ENCODE measurements at regions not wholly inside any gene's neighbourhood (a gene's known extent, or its start where the extent isn't known, plus 50 kb on each side); places are given as distances from the start of the nearest gene placed in this dataset.
"Not testable (repeated sequence)": the region's sequence is repeated elsewhere in the genome, so short reads cannot be mapped to it uniquely, and the experiment has no call there.

- no peak for DNase-seq (ENCODE audit: low spot score)
- intact Hi-C loops (cut with DNase I): no loop called here
Measured at GRCh38 chr20:47936612-47937011, 151.3 kb upstream of the SULF2 start.

DNA sequence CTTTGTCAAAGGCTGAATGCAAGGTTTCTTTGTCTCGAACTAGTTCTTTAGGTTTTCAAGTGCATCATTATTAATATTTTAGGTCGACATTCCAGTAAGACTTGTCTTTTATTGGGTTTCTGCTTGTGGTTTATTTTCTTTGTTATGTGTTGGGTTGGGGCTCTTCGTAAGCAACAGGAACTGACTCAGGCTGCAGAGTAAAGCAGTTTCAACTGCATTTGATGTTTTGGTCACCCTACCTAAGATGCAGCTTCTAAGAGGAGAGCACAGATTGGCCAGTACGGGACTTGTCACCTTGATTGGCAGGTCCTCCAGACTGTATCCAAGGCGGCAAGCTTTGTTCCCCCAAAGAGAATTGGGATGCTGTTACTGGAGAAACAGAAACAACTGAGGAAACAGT lies 149.5 kb upstream of the SULF2 start:
- intact Hi-C loops (cut with DNase I): no loop called here
- no peak for DNase-seq (ENCODE audit: low spot score)

DNA sequence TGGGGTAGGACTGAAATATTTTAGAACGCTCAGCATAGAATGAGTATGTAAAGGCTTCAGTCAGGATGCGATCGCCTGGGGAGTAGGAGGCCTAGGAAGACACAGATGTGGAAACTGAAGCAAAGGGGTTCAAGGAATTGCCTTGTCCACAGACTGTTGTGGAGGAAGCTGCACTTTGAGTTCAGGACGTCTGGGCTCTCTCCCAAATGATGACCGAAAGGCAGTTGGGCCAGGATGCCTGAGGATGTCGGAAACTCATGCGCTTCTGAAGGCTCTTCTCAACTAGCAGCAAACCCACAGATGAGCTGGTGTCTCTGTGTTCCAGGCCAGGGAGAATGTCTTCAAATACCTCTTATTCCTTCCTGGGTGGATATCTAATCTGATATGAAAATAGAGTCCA lies 146.2 kb upstream of the SULF2 start:
- intact Hi-C loops (cut with DNase I): no loop called here
- no peak for DNase-seq (ENCODE audit: low spot score)

DNA sequence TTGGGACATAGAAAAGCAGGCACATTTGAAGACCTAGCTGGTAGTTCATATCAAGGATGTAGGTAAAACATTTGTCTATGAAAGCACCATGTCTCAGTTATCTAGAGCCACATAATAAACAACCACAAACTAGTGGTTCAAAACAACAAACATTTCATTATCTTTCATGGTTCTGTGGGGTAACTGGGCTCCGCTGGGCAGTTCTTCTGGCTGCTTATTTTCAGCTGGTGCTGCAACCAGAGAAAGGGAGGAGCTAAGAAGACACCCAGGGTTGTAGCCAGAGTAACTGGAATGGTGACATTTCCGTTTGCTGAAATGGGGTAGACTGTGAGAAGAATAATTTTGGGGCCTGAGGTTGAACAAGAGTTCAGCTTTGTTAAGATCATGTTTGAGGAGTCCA lies 145.7 kb upstream of the SULF2 start:
- DNase-seq (ENCODE audit: low spot score): no peak
- intact Hi-C loops (cut with DNase I): no loop called here

- intact Hi-C loops (cut with DNase I): no loop called here
- no peak for DNase-seq (ENCODE audit: low spot score)
Measured at GRCh38 chr20:47929368-47930115, 144.3 kb upstream of the SULF2 start.

DNA sequence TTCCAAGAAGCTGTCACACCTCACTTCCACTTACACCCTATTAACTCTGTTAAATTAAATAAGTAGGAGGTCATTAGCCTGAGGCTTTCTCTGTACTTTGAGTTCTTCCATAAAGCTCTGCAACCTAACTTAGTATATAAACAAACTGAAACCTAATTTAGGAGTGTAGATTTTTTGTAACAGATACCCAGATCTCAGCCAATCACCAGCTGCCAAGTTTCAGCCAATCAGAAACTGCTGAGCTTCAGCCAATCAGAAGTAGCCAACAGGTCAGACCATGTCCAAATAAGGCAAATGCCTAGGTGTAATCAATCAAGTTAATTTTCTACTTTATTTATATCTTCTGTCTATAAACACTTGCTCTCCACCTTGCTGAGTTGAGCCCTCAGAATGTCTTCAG lies 142.7 kb upstream of the SULF2 start:
- intact Hi-C loops (cut with DNase I): no loop called here
- no peak for DNase-seq (ENCODE audit: low spot score)

DNA sequence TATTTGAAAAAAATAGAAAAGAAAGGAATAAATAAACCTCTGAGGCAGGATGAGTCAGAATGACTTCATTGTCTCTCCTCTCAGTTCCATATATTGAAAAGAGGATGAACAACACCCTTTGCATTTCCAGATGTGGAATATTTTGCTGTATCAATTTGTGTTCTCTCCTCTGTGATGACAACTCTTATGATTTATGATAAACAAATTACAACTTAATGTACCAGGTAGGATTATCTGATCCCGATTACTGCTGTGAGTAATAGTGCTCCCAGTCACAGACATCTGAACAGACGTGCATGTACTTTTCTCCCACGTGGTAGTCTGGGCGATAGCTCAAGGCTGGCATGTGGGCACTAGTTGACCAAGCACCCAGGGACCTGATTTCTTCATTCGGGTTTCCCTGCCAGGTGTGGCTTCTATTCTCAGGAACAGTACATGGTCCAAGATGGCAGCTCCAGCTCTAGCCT lies 142.1 kb upstream of the SULF2 start:
- DNase-seq (ENCODE audit: low spot score): no peak
- intact Hi-C loops (cut with DNase I): no loop called here

GRCh38 chr20:47926731-47927130 lies 141.4 kb upstream of the SULF2 start:
- no peak for DNase-seq (ENCODE audit: low spot score)
- intact Hi-C loops (cut with DNase I): no loop called here

- intact Hi-C loops (cut with DNase I): no loop called here
- no peak for DNase-seq (ENCODE audit: low spot score)
Measured at GRCh38 chr20:47925593-47925992, 140.3 kb upstream of the SULF2 start.

- intact Hi-C loops (cut with DNase I): no loop called here
- no peak for DNase-seq (ENCODE audit: low spot score)
Measured at GRCh38 chr20:47922269-47922668, 137.0 kb upstream of the SULF2 start.

GRCh38 chr20:47921829-47922228 lies 136.5 kb upstream of the SULF2 start:
- intact Hi-C loops (cut with DNase I); DNase-seq (ENCODE audit: low spot score): not testable (repeated sequence)

DNA sequence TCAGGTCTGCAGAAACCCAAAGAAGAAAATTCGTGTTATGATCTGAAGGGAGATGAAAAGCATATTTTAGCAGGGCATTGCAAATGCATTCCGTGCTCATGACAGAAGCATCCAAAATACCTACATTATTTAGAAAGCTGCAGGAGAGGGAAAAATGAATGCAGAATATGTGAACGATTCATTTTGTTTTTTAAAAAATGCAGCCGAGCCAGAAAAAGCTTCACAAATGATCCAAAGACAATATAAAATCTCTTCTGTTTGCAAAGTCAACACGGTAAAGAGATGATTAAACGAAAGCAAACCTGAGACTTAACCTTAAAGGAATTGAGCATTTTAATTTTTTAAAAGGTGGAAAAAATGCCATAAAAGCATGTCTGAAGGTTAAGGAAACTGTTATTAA lies 136.1 kb upstream of the SULF2 start:
- intact Hi-C loops (cut with DNase I): no loop called here
- DNase-seq (ENCODE audit: low spot score): no peak

- DNase-seq (ENCODE audit: low spot score): no peak
- intact Hi-C loops (cut with DNase I): no loop called here
Measured at GRCh38 chr20:47917549-47918070, 132.3 kb upstream of the SULF2 start.

- no peak for DNase-seq (ENCODE audit: low spot score)
- intact Hi-C loops (cut with DNase I): no loop called here
Measured at GRCh38 chr20:47915495-47915894, 130.2 kb upstream of the SULF2 start.

GRCh38 chr20:47914792-47915191 lies 129.5 kb upstream of the SULF2 start:
- no peak for DNase-seq (ENCODE audit: low spot score)
- intact Hi-C loops (cut with DNase I): no loop called here

DNA sequence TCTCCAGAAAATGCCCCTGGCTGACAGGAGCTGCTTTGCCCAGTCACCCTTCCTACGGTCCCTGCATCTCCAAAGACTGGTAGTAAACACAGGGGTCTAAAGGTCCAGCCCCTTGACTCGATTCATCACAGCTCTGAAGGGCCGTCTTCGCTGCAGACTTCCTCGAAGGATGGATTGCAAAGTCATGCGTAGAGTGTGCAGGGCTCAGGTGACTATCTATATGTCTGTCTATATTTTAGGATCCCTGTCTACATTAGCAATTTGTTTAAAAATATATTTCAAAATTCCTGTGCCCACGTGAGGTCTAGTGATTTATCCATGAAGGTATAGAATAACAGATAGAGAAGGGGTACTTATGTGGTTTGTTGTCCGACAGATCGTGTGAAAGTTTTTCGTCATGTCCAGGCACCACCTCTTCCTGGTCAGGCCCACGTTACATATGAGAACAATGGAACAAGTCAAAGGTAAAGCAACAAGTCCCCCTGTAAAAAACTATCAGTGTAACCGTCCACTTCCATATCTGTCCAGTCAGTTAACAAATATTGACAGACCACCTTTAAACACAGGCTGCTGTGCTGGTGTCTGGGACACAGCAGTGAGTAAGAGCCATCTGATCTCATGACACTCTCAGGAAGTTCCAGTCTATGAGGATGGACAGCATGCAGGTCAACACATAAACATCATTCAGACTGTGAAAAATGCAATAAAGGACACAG lies 127.7 kb upstream of the SULF2 start:
- intact Hi-C loops (cut with DNase I); DNase-seq (ENCODE audit: low spot score): not testable (repeated sequence)

GRCh38 chr20:47912165-47912564 lies 126.9 kb upstream of the SULF2 start:
- DNase-seq (ENCODE audit: low spot score); intact Hi-C loops (cut with DNase I): not testable (repeated sequence)

DNA sequence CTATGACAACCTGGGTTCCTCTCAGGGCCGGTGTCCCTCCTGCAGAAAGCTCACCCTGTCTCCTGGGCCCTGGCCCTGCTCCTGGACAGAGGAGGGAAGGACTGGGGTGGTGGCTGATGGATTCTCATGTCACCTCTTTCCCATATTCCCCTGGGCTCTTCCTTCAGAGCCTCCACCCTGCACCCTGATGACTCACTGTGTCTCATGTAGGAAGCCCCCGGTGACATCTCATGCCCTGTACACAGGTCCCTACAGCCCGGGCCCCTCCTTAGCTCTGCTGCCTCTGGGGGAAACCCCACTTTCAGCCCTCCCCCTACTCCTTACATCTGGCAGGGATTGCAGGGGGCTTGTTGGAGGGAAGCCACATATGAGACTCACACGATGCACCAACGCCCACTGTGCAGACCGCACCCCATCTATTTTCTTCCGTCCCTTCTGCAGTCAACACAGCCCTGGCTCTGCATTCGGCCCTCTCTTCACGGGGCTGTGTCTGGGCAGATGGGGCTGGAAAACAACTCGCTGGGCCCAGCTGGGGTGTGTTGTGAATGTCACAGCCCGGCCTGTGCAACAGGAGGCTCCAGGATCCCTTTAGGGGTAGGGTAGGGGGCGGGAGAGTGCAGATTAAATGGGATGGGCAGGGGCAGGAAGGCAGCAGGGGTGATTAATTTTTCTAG lies 124.6 kb upstream of the SULF2 start:
- intact Hi-C loops (cut with DNase I); DNase-seq (ENCODE audit: low spot score): not testable (repeated sequence)

- DNase-seq (ENCODE audit: low spot score); intact Hi-C loops (cut with DNase I): not testable (repeated sequence)
Measured at GRCh38 chr20:47908361-47909035, 123.2 kb upstream of the SULF2 start.

DNA sequence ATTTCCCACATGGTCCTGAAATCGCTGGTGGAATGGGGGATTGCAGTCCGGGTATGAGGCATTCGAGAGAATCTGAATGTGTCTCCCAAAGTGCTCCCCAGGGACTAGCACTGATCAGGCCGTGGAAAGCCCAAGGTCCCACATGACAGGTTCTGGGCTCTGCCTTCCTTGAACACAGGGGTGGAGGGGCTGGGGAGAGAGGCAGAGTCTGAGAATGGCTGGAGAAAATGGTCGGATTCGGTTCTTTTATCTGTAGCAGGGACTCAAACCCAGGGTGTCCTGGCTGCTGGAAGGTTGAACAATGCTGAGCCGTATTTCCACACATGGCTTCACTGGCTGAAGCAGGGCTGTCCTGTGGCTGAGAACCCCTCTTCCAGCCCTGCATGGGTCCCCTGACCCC lies 122.7 kb upstream of the SULF2 start:
- DNase-seq (ENCODE audit: low spot score): not testable (repeated sequence)

More for the DNA sequence above, 122.7 kb upstream of the SULF2 start:
- intact Hi-C loops (cut with DNase I): not testable (repeated sequence)

Data from cardiac septum (tissue), 1 donor.